PC-9 (cell line): ENCODE measurements at regions not wholly inside any gene's neighbourhood (a gene's known extent, or its start where the extent isn't known, plus 50 kb on each side); places are given as distances from the start of the nearest gene placed in this dataset.

Source experiments
- CTCF ChIP-seq: fragments of 200-600 bp; sonication (generic); conservative IDR thresholded peaks from 2 replicates; pipeline ENCODE4 v1.6.1; 2017; ENCODE audit warnings: mixed run types, antibody characterized with exemption, mild to moderate bottlenecking, moderate library complexity
- EZH2 ChIP-seq: fragments of 200-600 bp; sonication (generic); IDR thresholded peaks from 2 replicates; pipeline ENCODE4 v1.8.0; 2017; ENCODE audit warnings: antibody characterized with exemption, low read depth

GRCh38 chr1:100612540-100612939 lies 74.6 kb downstream of the GPR88 start:
- TF ChIP-seq CTCF (no peak), EZH2 (no peak)
